Spleen (tissue), 7 donors: ENCODE measurements at regions not wholly inside any gene's neighbourhood (a gene's known extent, or its start where the extent isn't known, plus 50 kb on each side); places are given as distances from the start of the nearest gene placed in this dataset.

Experiments used
- CTCF ChIP-seq, 11 experiments: fragments of 200-600 bp in 7 of 11; fragments of 450-650 bp in 4 of 11; sonication (generic) in 4 of 11; IDR thresholded peaks in 8 of 11; conservative IDR thresholded peaks in 3 of 11; 1 replicate in 7 of 11; 2 replicates in 4 of 11; pipeline versions ENCODE4 v1.4.0 to v1.8.0; 2016 to 2021; ENCODE audit warnings: antibody characterized with exemption in 11 of 11, inconsistent platforms in 4 of 11, mild to moderate bottlenecking in 1 of 11
- POLR2A ChIP-seq, 3 donors: fragments of 450-650 bp; IDR thresholded peaks; one replicate each; pipeline ENCODE4 v1.5.1; 2017; ENCODE audit warnings: antibody characterized with exemption in 3 of 3, mild to moderate bottlenecking in 1 of 3
- POLR2AphosphoS5 ChIP-seq, 3 donors: sonication (generic); formaldehyde crosslinking; IDR thresholded peaks; one replicate each; pipeline ENCODE4 v1.5.1; 2017; ENCODE audit warnings: antibody characterized with exemption in 3 of 3
- donor health status: DM: no; HTN: no; CAD: no; lungs with moderate emphysema.
- donor health status: DM: no; HTN: no; CAD: no.
- donor health status: DM: no; HTN: no; CAD: no.

DNA sequence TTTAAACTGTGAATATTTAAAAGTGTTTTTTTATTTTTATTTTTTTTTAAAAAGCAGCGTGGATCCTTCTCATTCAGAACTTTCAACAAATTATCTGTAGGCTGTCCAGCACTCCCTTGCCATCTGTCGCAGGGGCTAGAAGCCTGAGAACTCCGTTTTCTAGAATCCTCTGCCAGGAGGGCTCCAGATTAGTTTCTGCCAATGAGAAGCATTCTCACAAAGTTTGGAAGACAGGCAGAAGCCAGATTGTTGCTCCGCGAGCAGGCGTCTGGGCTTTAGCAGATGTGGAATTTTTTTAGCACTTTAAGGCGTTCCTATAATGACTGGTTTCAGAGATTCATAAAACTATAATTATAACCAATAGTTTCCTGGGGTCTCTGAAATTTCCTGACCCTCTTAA lies 220.9 kb upstream of the KIAA1217 start:
- TF ChIP-seq CTCF (IDR thresholded peaks at IDR 0.05 in 8 of 11, conservative IDR thresholded peaks at IDR 0.05 in 3 of 11) (no peak), POLR2A (IDR thresholded peaks at IDR 0.05) (no peak), POLR2AphosphoS5 (IDR thresholded peaks at IDR 0.05) (no peak)
